HG03060 (cell line): ENCODE measurements at regions not wholly inside any gene's neighbourhood (a gene's known extent, or its start where the extent isn't known, plus 50 kb on each side); places are given as distances from the start of the nearest gene placed in this dataset.

Source experiments
- ATAC-seq: cut with Tn5 transposase; IDR thresholded peaks from one replicate; pipeline ENCODE4 v1.9.1; 2021; ENCODE audit warnings: low read depth, moderate number of reproducible peaks; ENCODE audit not compliant: unreplicated experiment

GRCh38 chr2:181114021-181114420, 133.6 kb downstream of the UBE2E3 start:
- no peak for ATAC-seq

GRCh38 chr2:181116261-181116660, 135.9 kb downstream of the UBE2E3 start:
- ATAC-seq: no peak

- ATAC-seq: no peak
Observed at GRCh38 chr2:181117206-181117925, 137.0 kb downstream of the UBE2E3 start.

GRCh38 chr2:181120625-181121024, 140.2 kb downstream of the UBE2E3 start:
- ATAC-seq: no peak

GRCh38 chr2:181121996-181122395, 141.6 kb downstream of the UBE2E3 start:
- ATAC-seq: no peak

- ATAC-seq: no peak
Observed at GRCh38 chr2:181122601-181123000, 142.2 kb downstream of the UBE2E3 start.

- peak; percentile 70 for ATAC-seq
Observed at GRCh38 chr2:181123798-181124231, 143.4 kb downstream of the UBE2E3 start.

- ATAC-seq: no peak
Observed at GRCh38 chr2:181124497-181124896, 144.1 kb downstream of the UBE2E3 start.

GRCh38 chr2:181125359-181125758, 145.0 kb downstream of the UBE2E3 start:
- no peak for ATAC-seq

GRCh38 chr2:181126311-181126868, 146.0 kb downstream of the UBE2E3 start:
- ATAC-seq: no peak

- peak; percentile 63 for ATAC-seq
Observed at GRCh38 chr2:181128199-181128598, 147.8 kb downstream of the UBE2E3 start.

- no peak for ATAC-seq
Observed at GRCh38 chr2:181129364-181130056, 149.1 kb downstream of the UBE2E3 start.

- ATAC-seq: no peak
Observed at GRCh38 chr2:181130686-181131085, 150.3 kb downstream of the UBE2E3 start.

- no peak for ATAC-seq
Observed at GRCh38 chr2:181131584-181131983, 151.2 kb downstream of the UBE2E3 start.

GRCh38 chr2:181138816-181139215, 158.4 kb downstream of the UBE2E3 start:
- no peak for ATAC-seq

GRCh38 chr2:181139831-181140230, 159.4 kb downstream of the UBE2E3 start:
- ATAC-seq: no peak

- ATAC-seq: no peak
Observed at GRCh38 chr2:181140414-181140813, 160.0 kb downstream of the UBE2E3 start.

- ATAC-seq: no peak
Observed at GRCh38 chr2:181140928-181141327, 160.5 kb downstream of the UBE2E3 start.

GRCh38 chr2:181141676-181142075, 161.3 kb downstream of the UBE2E3 start:
- ATAC-seq: no peak

GRCh38 chr2:181142514-181142913, 162.1 kb downstream of the UBE2E3 start:
- no peak for ATAC-seq

- ATAC-seq: no peak
Observed at GRCh38 chr2:181143790-181144300, 163.4 kb downstream of the UBE2E3 start.
